ENCODE measurements at regions not wholly inside any gene's neighbourhood (a gene's known extent, or its start where the extent isn't known, plus 50 kb on each side); places are given as distances from the start of the nearest gene placed in this dataset.

- no peak overlapping the region for H2AFZ ChIP-seq (ENCODE audit: low read depth, low read length)
- H3K9me3 ChIP-seq (ENCODE audit: insufficient read depth, low read depth, low read length) = peaks cover 6% of the 10 kb centered on the region
- no peaks in the 10 kb centered on the region for H3K36me3 ChIP-seq (ENCODE audit: insufficient read depth, low read length)
- peaks cover 20% of the 10 kb centered on the region for H3K27me3 Mint-ChIP-seq (ENCODE audit: low read depth, unreplicated experiment)
- H3K9ac ChIP-seq (ENCODE audit: low read length) = no peak overlapping the region
- H3K4me1 ChIP-seq (ENCODE audit: insufficient read depth, low read length) = no peaks in the 10 kb centered on the region
- no peak overlapping the region for H3K27ac ChIP-seq (ENCODE audit: low read depth, low read length)
- H3K4me3 ChIP-seq (ENCODE audit: insufficient read depth, low read depth, low read length) = no peak overlapping the region
- FAIRE-seq (no peak), DNase-seq (ENCODE audit: low read depth) (no peak)
- no peak overlapping the region for H3K4me2 ChIP-seq (ENCODE audit: low read length)
- no peaks in the 10 kb centered on the region for H3K4me1 Mint-ChIP-seq (ENCODE audit: low read depth, unreplicated experiment)
- no peaks in the 10 kb centered on the region for H3K79me2 ChIP-seq (ENCODE audit: insufficient read depth, low read length)
- H3K4me3 Mint-ChIP-seq (ENCODE audit: unreplicated experiment) = no peak overlapping the region
- H3K27me3 ChIP-seq (ENCODE audit: insufficient read depth, low read length) = no peaks in the 10 kb centered on the region
- no peak overlapping the region for H3K27ac Mint-ChIP-seq (ENCODE audit: unreplicated experiment)
- peaks cover 17% of the 10 kb centered on the region for H3K9me3 Mint-ChIP-seq (ENCODE audit: unreplicated experiment)
- H3K36me3 Mint-ChIP-seq (ENCODE audit: low read depth, unreplicated experiment) = no peaks in the 10 kb centered on the region
- TF ChIP-seq, protein P1, sequence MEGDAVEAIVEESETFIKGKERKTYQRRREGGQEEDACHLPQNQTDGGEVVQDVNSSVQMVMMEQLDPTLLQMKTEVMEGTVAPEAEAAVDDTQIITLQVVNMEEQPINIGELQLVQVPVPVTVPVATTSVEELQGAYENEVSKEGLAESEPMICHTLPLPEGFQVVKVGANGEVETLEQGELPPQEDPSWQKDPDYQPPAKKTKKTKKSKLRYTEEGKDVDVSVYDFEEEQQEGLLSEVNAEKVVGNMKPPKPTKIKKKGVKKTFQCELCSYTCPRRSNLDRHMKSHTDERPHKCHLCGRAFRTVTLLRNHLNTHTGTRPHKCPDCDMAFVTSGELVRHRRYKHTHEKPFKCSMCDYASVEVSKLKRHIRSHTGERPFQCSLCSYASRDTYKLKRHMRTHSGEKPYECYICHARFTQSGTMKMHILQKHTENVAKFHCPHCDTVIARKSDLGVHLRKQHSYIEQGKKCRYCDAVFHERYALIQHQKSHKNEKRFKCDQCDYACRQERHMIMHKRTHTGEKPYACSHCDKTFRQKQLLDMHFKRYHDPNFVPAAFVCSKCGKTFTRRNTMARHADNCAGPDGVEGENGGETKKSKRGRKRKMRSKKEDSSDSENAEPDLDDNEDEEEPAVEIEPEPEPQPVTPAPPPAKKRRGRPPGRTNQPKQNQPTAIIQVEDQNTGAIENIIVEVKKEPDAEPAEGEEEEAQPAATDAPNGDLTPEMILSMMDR (IDR thresholded peaks at IDR 0.05; ENCODE audit: insufficient read depth, low read depth, low read length) = no peak
- TF ChIP-seq EZH2 (IDR thresholded peaks at IDR 0.05; ENCODE audit: insufficient read depth, low read length) = no peak
- H4K20me1 ChIP-seq (ENCODE audit: insufficient read depth, low read length) = no peaks in the 10 kb centered on the region
These were observed 272.9 kb upstream of the C1orf174 start for GRCh38 chr1:4172644-4173599.

DNA sequence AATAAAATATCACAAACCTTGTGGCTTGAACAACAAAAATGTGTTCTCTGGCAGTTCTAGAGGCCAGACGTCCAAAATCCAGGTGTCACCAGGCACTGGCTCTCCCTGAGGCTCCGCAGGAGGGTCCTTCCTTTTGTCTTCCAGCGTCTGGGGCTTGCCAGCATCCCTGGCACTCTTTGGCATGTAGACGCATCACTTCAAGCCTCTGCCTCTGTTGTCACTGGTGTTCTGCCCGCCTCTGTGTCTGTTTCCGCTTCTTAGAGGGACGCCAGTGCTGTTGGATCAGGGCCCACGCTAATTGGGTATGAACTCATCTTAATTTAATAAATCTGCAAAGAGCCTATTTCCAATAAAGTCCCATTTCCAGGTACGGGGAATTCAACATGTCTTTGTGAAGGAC, 273.7 kb upstream of the C1orf174 start:
- H4K20me1 ChIP-seq (ENCODE audit: insufficient read depth, low read length) = no peaks in the 10 kb centered on the region
- H3K36me3 ChIP-seq (ENCODE audit: insufficient read depth, low read length) = no peaks in the 10 kb centered on the region
- H3K27me3 Mint-ChIP-seq (ENCODE audit: low read depth, unreplicated experiment) = peaks cover 20% of the 10 kb centered on the region
- TF ChIP-seq, protein P1 (IDR thresholded peaks at IDR 0.05; ENCODE audit: insufficient read depth, low read depth, low read length) = no peak
- TF ChIP-seq EZH2 (IDR thresholded peaks at IDR 0.05; ENCODE audit: insufficient read depth, low read length) = no peak
- H3K4me2 ChIP-seq (ENCODE audit: low read length) = no peak overlapping the region
- H3K36me3 Mint-ChIP-seq (ENCODE audit: low read depth, unreplicated experiment) = no peaks in the 10 kb centered on the region
- H3K9me3 Mint-ChIP-seq (ENCODE audit: unreplicated experiment) = peaks cover 20% of the 10 kb centered on the region
- DNase-seq (ENCODE audit: low read depth) = no peak
- H3K4me1 ChIP-seq (ENCODE audit: insufficient read depth, low read length) = no peaks in the 10 kb centered on the region
- no peak overlapping the region for H3K27ac Mint-ChIP-seq (ENCODE audit: unreplicated experiment)
- H3K4me3 ChIP-seq (ENCODE audit: insufficient read depth, low read depth, low read length) = no peak overlapping the region
- peaks cover 6% of the 10 kb centered on the region for H3K9me3 ChIP-seq (ENCODE audit: insufficient read depth, low read depth, low read length)
- no peaks in the 10 kb centered on the region for H3K27me3 ChIP-seq (ENCODE audit: insufficient read depth, low read length)
- no peaks in the 10 kb centered on the region for H3K79me2 ChIP-seq (ENCODE audit: insufficient read depth, low read length)
- H3K4me3 Mint-ChIP-seq (ENCODE audit: unreplicated experiment) = no peak overlapping the region
- H3K4me1 Mint-ChIP-seq (ENCODE audit: low read depth, unreplicated experiment) = no peaks in the 10 kb centered on the region
- no peak for FAIRE-seq
- no peak overlapping the region for H3K9ac ChIP-seq (ENCODE audit: low read length)
- H3K27ac ChIP-seq (ENCODE audit: low read depth, low read length) = no peak overlapping the region
- H2AFZ ChIP-seq (ENCODE audit: low read depth, low read length) = no peak overlapping the region
